Panc1 (cell line): ENCODE measurements at regions not wholly inside any gene's neighbourhood (a gene's known extent, or its start where the extent isn't known, plus 50 kb on each side); places are given as distances from the start of the nearest gene placed in this dataset.
"Not testable (repeated sequence)": the region's sequence is repeated elsewhere in the genome, so short reads cannot be mapped to it uniquely, and the experiment has no call there.

Experiments
- POLR2AphosphoS5 ChIP-seq: IDR thresholded peaks from 2 replicates; pipeline ENCODE4 v1.6.1; 2012; ENCODE audit warnings: mild to moderate bottlenecking, low read depth, low read length, moderate library complexity
- TCF7L2 ChIP-seq: IDR thresholded peaks from 2 replicates; pipeline ENCODE4 v1.6.1; 2011; ENCODE audit warnings: mild to moderate bottlenecking, low read depth, low read length, inconsistent platforms
- TF ChIP-seq, protein P1 (sequence below): fragments of 450-650 bp; IDR thresholded peaks from 2 replicates; pipeline ENCODE4 v1.5.1; 2017; ENCODE audit warnings: mild to moderate bottlenecking
- TF ChIP-seq, protein P2 (sequence below), 2 experiments: IDR thresholded peaks; 2 replicates each; pipeline ENCODE4 v1.6.1; 2011 to 2012; ENCODE audit warnings: low read depth in 2 of 2, control low read depth in 1 of 2, low read length in 1 of 2, mild to moderate bottlenecking in 1 of 2, moderate library complexity in 1 of 2; ENCODE audit not compliant: insufficient read depth in 1 of 2

- TF ChIP-seq, protein P1, sequence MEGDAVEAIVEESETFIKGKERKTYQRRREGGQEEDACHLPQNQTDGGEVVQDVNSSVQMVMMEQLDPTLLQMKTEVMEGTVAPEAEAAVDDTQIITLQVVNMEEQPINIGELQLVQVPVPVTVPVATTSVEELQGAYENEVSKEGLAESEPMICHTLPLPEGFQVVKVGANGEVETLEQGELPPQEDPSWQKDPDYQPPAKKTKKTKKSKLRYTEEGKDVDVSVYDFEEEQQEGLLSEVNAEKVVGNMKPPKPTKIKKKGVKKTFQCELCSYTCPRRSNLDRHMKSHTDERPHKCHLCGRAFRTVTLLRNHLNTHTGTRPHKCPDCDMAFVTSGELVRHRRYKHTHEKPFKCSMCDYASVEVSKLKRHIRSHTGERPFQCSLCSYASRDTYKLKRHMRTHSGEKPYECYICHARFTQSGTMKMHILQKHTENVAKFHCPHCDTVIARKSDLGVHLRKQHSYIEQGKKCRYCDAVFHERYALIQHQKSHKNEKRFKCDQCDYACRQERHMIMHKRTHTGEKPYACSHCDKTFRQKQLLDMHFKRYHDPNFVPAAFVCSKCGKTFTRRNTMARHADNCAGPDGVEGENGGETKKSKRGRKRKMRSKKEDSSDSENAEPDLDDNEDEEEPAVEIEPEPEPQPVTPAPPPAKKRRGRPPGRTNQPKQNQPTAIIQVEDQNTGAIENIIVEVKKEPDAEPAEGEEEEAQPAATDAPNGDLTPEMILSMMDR = not testable (repeated sequence)
- TF ChIP-seq TCF7L2, POLR2AphosphoS5: not testable (repeated sequence)
- TF ChIP-seq, protein P2, sequence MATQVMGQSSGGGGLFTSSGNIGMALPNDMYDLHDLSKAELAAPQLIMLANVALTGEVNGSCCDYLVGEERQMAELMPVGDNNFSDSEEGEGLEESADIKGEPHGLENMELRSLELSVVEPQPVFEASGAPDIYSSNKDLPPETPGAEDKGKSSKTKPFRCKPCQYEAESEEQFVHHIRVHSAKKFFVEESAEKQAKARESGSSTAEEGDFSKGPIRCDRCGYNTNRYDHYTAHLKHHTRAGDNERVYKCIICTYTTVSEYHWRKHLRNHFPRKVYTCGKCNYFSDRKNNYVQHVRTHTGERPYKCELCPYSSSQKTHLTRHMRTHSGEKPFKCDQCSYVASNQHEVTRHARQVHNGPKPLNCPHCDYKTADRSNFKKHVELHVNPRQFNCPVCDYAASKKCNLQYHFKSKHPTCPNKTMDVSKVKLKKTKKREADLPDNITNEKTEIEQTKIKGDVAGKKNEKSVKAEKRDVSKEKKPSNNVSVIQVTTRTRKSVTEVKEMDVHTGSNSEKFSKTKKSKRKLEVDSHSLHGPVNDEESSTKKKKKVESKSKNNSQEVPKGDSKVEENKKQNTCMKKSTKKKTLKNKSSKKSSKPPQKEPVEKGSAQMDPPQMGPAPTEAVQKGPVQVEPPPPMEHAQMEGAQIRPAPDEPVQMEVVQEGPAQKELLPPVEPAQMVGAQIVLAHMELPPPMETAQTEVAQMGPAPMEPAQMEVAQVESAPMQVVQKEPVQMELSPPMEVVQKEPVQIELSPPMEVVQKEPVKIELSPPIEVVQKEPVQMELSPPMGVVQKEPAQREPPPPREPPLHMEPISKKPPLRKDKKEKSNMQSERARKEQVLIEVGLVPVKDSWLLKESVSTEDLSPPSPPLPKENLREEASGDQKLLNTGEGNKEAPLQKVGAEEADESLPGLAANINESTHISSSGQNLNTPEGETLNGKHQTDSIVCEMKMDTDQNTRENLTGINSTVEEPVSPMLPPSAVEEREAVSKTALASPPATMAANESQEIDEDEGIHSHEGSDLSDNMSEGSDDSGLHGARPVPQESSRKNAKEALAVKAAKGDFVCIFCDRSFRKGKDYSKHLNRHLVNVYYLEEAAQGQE (IDR thresholded peaks at IDR 0.05; ENCODE audit: insufficient read depth in 1 of 2, low read depth in 2 of 2, low read length in 1 of 2) = not testable (repeated sequence)
Measured at GRCh38 chr16:29333492-29334097, 72.9 kb downstream of the NPIPB11 start.
